ENCODE measurements at regions not wholly inside any gene's neighbourhood (a gene's known extent, or its start where the extent isn't known, plus 50 kb on each side); places are given as distances from the start of the nearest gene placed in this dataset.

DNA sequence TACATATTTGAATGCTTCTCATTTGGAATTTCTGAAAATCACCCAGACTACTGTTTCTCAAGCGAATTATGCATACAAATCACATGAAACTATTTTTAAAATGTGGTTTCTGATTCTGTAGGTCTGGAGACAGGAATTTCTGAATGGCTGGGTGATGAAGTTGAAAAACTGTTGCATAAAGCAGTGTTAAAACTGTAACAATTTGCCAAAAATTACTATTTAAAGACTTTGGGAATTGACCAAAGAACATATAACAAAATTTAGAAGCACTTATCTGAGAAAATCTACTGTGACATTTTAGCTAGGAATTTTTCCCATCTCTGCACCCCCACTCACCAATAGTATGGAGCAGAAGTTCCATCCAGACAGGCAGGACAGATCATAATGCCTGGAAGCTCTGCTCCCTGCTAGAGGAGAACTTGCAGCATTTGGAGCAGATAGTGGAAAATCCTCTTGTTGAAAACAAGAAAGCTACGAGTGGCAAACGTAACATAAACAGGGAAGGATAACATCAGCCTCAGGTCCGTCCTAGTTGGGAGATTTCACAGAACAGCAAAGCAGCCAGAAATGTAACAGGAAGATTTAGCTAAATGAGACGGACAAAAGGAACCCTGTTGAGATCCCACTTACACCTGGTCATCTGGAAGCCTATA, 132.3 kb upstream of the MCTP2 start:
- DNase-seq, result no peak

DNA sequence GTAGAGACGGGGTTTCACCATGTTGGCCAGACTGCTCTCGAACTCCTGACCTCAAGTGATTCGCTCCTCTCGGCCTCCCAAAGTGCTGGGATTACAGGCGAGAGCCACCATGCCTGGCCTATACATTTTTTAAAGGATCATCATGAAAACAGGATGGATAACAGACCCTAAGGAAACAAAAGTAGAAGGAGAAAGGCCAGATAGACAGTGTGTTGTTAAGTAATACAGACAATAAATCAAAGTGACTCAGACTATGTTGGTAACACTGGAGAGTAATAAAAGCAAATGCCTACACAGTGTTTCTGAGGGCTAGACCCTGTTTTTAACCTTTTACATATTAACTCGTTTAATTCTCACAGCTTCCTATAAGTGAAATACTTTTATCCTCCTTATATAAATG, 133.8 kb upstream of the MCTP2 start:
- no peak for DNase-seq

GRCh38 chr15:94094310-94094709, 137.1 kb upstream of the MCTP2 start:
- no peak for DNase-seq

- DNase-seq, result no peak
Measured at GRCh38 chr15:94086341-94086740, 145.0 kb upstream of the MCTP2 start.

- no peak for DNase-seq
Measured at GRCh38 chr15:94083467-94084052, 147.8 kb upstream of the MCTP2 start.

GRCh38 chr15:94081829-94082228, 149.5 kb upstream of the MCTP2 start:
- DNase-seq, result no peak

DNA sequence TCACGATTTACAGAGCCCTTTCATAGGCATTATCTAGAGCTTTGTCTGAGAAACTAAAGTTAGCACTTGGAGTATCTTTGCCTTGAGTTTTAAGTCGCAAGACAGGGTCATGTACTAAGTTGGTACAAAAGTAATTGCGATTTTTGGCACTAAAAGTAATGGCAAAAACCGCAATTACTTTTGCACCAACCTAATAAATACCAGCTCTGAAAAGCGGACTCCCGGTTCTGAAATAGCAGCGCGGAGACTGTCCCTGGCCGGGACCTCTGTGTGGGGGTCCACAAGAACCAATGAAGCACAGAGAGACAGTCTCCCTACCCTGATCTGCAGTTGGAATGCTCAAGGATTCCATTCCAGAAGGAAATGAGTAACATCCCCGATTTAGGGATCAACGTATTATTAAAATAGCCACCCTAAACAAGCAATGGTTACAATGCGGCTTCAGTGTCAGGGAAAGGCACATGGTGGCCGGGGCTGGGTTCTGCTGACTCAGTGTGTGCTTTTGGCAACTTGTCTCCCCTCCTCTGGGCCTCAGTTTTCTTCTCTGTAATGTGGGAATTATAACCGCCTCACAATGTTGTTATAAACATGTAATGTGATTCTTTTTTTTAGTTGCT, 150.3 kb upstream of the MCTP2 start:
- no peak for DNase-seq

DNA sequence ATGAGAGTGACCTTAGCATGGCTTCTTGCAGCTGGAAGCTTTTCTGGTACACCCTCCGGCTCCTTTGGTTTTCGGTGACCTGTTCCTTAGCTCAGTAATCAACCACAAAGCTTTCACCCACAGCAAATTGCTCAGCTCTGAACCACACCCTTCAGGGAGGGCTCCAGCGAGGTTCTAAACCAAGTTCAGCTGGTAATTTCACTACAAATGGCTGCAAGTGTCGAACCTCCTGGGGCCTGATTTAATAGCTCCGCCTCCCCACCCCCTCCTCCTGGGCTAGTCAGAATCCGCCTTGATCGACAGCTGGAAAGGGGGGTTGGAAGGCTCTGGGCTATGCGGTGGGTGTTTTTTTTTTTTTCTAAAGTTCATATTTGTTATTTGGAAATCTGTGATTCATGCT, 150.9 kb upstream of the MCTP2 start:
- DNase-seq, result no peak

DNA sequence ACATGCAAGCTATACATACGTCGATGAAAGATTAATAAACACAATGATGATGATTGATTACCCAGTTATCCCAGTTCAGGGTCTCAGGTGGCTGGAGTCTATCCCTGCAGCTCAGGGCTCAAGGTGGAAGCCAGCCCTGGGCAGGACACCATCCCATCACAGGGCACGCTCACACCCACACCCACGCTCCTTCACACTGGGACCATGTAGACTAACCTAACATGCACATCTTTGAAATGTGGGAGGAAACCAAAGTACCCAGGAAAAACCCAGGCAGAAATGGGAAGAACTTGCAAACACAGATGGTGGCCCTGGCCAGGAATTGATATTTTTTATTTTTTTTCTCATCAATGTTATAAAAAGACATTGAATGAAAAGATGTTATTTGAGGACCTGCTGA, 151.4 kb upstream of the MCTP2 start:
- DNase-seq, result no peak

- DNase-seq, result no peak
Measured at GRCh38 chr15:94079459-94079858, 151.9 kb upstream of the MCTP2 start.

DNA sequence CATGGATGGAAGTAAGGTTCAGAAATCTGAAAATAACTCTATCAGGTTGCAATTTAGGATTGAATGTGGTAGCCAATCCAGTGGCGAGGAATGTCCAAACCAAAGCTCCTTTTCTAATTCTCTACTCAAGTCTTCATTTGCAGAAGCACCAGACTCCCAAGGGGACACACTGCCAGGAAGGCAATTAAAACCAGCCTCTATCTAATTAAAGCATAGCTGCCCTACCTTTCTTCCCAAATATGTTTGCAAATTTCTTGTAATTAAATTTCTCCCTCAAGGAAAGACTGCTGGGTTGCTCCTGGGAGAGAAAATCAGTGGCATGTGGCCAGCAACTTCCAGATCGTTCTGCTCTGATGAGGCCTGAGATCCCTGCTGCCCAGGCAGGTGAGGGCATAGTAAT, 153.4 kb upstream of the MCTP2 start:
- no peak for DNase-seq

DNA sequence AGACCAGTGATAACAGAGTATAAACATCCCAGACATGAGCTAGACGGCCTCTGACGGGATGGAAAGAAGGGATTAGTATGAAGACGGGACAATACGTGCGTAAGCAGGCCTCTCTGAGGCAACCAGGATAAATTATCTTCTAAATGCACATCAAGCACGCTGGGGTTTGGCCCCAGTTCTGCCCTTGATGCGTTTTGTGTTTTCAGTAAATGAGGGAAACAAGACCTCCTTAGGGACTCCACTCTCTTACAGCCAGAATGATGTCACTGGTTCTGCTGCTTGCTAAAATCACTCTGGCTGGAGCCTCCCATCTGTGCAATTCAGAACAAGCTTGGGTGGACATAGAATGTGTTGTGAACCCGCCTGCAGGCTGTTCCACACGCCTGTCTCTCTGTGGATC, 156.0 kb upstream of the MCTP2 start:
- no peak for DNase-seq

DNA sequence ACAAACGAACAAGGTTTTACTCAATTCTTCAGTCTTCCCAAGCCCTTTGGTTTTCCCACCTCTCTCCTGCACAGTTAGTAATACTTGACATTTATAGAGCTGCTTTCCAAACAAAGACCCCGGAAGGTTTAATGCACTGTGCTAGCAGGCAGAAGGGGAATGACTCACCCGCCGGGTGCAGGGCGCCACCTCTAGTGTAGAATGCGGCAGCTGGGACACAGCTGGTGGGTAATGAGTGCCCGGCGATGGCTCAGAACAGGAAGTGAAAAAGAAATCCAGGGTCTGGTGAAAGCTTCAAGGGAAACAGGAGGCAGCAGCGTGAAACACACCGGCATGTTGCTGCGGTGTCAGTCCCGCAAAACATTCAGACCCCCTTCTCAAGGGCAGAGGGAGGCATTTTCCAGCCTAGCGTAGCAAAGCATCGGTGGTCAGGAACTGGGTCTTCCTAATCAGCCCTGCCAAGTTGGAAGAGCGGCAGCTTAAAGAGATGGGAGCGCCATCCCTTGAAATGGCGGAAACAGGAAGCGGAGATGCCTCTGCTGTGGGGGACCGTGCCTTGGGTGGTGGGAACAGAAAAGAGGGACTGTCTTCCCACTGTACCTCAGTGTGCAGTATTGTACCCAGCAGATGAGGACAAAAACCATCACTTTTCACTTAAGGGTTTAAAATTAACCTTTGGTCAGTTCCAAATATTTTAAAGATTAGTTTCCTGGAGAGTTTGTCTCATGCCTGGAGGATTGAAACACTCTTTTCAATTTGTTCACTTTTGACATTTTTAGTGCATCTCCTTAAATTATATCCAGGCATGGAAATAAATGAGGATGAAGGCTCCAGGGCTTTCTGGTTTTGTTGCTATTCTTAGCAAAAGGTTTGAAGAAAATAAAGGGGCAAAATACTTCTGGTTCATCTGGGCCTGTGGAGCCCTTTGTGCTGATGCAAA, 160.7 kb upstream of the MCTP2 start:
- DNase-seq, result no peak

DNA sequence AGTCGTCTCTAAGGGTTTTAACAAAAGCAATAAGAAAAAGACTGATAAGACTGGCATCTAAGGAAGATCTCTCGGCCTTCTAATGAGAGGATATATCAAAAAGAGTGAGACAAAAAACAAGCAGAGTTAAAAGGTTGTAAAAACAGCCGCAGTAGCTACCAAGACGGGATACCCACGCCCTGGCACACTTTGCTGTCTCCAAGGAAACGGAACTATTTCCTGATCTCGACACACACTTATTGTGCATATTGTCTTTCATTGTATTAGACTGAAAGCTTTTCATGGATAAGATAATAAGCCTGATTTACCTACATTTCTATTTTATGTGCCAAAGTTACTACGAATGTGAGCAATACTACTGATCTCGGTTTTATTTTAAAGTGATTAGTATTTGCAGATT, 161.5 kb upstream of the MCTP2 start:
- DNase-seq, result no peak

DNA sequence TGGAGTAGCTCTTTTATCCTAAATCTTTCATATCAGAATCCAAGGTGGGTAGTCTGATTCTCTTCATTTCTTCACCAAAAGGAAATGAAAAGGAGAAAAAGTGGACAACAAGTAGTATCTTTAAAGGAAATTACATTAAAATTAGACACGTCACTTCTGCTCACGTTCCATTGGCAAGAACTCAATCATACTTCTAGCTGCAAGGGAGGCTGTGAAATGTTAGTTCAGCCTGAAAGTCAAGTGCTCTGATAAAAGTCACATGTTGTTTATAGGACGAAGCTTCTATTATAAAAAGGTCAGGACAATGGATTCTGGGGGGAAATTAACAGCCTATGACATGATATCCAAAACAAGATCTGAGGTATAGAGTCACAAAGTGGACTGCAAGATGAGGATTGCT, 164.6 kb upstream of the MCTP2 start:
- DNase-seq, result no peak

DNA sequence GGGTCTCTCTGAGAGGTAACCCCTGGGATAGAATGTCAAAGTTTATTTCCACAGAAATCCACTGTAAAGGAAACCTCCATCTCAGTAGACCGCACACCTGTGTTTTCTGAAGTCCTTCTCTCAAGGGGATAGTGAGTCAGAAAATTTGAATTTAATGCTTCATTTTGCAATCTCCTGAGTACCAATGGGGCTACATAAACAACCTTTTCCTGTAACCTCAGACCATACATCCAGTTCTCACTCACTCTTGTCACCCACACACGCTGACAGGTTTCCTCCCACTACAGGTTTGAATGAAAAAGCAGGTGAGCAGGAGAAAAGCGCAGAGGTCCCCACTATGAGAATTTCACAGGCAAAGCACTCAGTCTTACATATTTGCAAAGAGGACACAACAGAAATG, 165.3 kb upstream of the MCTP2 start:
- DNase-seq, result no peak

- no peak for DNase-seq
Measured at GRCh38 chr15:94064676-94065313, 166.6 kb upstream of the MCTP2 start.

DNA sequence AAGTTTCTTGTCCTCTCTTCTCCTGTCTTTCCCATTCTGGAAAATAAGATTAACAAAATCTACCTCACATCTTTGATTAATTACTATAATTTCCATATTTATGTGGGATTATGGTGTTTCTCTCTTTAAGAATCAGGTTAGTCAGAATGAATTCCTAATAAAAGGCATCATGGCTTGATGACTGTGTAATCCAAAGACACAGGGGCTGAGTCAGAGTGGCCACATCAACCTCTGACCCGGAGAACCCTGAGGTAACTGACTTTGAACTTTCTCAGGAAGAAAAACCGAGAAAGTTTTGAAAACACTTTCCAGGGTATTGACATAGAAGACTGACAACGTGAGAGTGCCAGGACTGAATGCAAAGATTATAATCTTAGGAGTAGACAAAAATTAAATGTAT, 170.3 kb upstream of the MCTP2 start:
- DNase-seq, result no peak

GRCh38 chr15:94059013-94059587, 172.3 kb upstream of the MCTP2 start:
- DNase-seq, result no peak

DNA sequence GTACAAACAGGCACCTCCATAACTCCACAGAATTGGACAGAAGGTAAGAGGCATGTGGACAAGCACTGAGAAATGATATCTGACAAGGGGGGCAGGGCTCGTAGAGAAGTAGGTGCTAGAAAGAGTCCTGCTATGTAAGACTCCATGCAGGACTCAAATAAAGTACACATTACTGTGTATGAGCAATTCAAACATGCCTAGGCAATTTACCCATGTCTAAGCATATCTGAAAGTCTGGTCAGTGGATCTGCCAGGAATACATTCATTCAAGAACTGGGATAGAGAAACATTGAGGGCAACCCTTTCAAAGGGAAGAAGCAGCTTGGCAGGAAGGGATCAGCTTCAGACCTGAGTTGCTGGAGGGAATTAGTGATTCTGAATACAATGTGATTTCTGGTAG, 174.1 kb upstream of the MCTP2 start:
- no peak for DNase-seq

- DNase-seq, result no peak
Measured at GRCh38 chr15:94056314-94056713, 175.0 kb upstream of the MCTP2 start.

DNA sequence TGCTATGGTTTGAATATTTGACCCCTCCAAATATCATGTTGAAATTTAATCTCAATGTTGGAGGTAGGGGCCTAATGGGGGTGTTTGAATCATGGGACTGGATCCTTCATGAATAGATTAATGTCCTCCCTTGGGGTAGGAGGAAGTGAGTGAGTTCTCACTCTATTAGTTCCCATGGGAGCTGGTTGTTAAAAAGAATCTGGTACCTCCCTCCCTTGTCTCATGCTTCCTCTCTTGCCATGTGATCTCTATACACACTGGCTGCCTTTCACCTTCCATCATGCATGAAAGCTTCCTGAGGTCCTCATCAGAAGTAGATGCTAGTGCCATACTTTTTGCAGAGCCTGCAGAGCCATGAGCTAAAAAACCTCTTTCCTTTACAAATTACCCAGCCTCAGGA, 177.7 kb upstream of the MCTP2 start:
- DNase-seq, result no peak

- DNase-seq, result no peak
Measured at GRCh38 chr15:94052711-94053110, 178.7 kb upstream of the MCTP2 start.
